A549 (cell line): ENCODE measurements at regions not wholly inside any gene's neighbourhood (a gene's known extent, or its start where the extent isn't known, plus 50 kb on each side); places are given as distances from the start of the nearest gene placed in this dataset.

Experiments used
- ATAC-seq, 2 experiments: fragments of 200-7000 bp in 1 of 2; fragments of >200 bp in 1 of 2; cut with Nextera tagmentation in 1 of 2; cut with Tn5 transposase in 1 of 2; 3 replicates each; pipeline versions ENCODE4 v1.8.0 to v1.9.1; 2018 to 2020; ENCODE audit warnings: mild to moderate bottlenecking in 1 of 2, moderate library complexity in 1 of 2
- CTCF ChIA-PET: fragments of 300-600 bp; sonication (Branson Sonifier 250); formaldehyde crosslinking; extraction: SDS; loops from one replicate; lab custom pipeline; 2021; ENCODE audit warnings: antibody characterized with exemption, inconsistent platforms; lab: Yijun Ruan, JAX
- POLR2A ChIA-PET: fragments of 350-600 bp; formaldehyde crosslinking; extraction: SDS; loops from one replicate; lab custom pipeline; 2021; ENCODE audit warnings: antibody characterized with exemption, inconsistent platforms; lab: Yijun Ruan, JAX
- DNase-seq, 2 experiments: peaks; one replicate each; pipeline versions ENCODE4 v3.0.0 to v3.0.0-alpha.2; 2011 to 2016; ENCODE audit warnings: low read depth in 1 of 2, low spot score in 1 of 2
- FAIRE-seq: peaks from 2 replicates; lab custom pipeline; 2011; peaks lifted over from hg19 to GRCh38; lab: Jason Lieb, UNC
- H3K27ac ChIP-seq, 2 experiments: fragments of >200 bp; sonication (Bioruptor Twin); formaldehyde crosslinking; 3 replicates each; pipeline ENCODE4 v1.5.1; 2016 to 2017
- H3K4me1 ChIP-seq: fragments of >200 bp; sonication (Bioruptor Twin); formaldehyde crosslinking; 3 replicates; pipeline ENCODE4 v1.6.1; 2016
- H3K4me2 ChIP-seq: fragments of >200 bp; sonication (Bioruptor Twin); formaldehyde crosslinking; 3 replicates; pipeline ENCODE4 v1.6.1; 2016
- H3K4me3 ChIP-seq: fragments of >200 bp; sonication (Bioruptor Twin); formaldehyde crosslinking; 3 replicates; pipeline ENCODE4 v1.5.1; 2016
- H3K9me3 ChIP-seq: fragments of >200 bp; sonication (Bioruptor Twin); formaldehyde crosslinking; 3 replicates; pipeline ENCODE4 v1.6.1; 2016
- CBX2 ChIP-seq: fragments of 200-600 bp; sonication (generic); IDR thresholded peaks from 2 replicates; pipeline ENCODE4 v1.6.1; 2016; ENCODE audit warnings: low read depth, mild to moderate bottlenecking, borderline replicate concordance
- CBX8 ChIP-seq: fragments of 200-600 bp; sonication (generic); IDR thresholded peaks from 2 replicates; pipeline ENCODE4 v1.6.1; 2016
- CHD2 ChIP-seq: fragments of 150-350 bp; IDR thresholded peaks from 2 replicates; pipeline ENCODE4 v1.6.1; 2014; ENCODE audit warnings: low read length; ENCODE audit not compliant: partially characterized antibody
- CHD4 ChIP-seq: fragments of 200-600 bp; sonication (generic); IDR thresholded peaks from 2 replicates; pipeline ENCODE4 v1.6.1; 2016; ENCODE audit warnings: antibody characterized with exemption, mild to moderate bottlenecking, borderline replicate concordance
- EHF ChIP-seq: fragments of 250-450 bp; sonication (Bioruptor Pico); IDR thresholded peaks from 2 replicates; pipeline ENCODE4 v1.5.0; 2020; ENCODE audit warnings: mild to moderate bottlenecking
- ELK1 ChIP-seq: fragments of 150-350 bp; IDR thresholded peaks from 2 replicates; pipeline ENCODE4 v1.6.1; 2014; ENCODE audit warnings: low read depth, mild to moderate bottlenecking, low read length
- ESRRA ChIP-seq: fragments of 150-350 bp; IDR thresholded peaks from 2 replicates; pipeline ENCODE4 v1.6.1; 2014; ENCODE audit warnings: mild to moderate bottlenecking, low read length, borderline replicate concordance
- FOSB ChIP-seq: fragments of 250-450 bp; sonication (Bioruptor Pico); IDR thresholded peaks from 2 replicates; pipeline ENCODE4 v1.5.0; 2020; ENCODE audit warnings: mild to moderate bottlenecking, moderate library complexity
- FOXS1 ChIP-seq: fragments of 250-450 bp; sonication (Bioruptor Pico); IDR thresholded peaks from 2 replicates; pipeline ENCODE4 v1.5.0; 2020; ENCODE audit warnings: mild to moderate bottlenecking, moderate library complexity
- GATA3 ChIP-seq: IDR thresholded peaks from 2 replicates; pipeline ENCODE4 v1.6.1; 2012; ENCODE audit warnings: borderline replicate concordance
- HDAC2 ChIP-seq: fragments of 200-600 bp; sonication (generic); IDR thresholded peaks from 2 replicates; pipeline ENCODE4 v1.6.1; 2016
- HEYL ChIP-seq: fragments of 250-450 bp; sonication (Bioruptor Pico); IDR thresholded peaks from 2 replicates; pipeline ENCODE4 v1.8.0; 2021; ENCODE audit warnings: mild to moderate bottlenecking, moderate library complexity
- HOXA7 ChIP-seq: fragments of 250-450 bp; sonication (Bioruptor Pico); IDR thresholded peaks from 2 replicates; pipeline ENCODE4 v1.5.0; 2020; ENCODE audit warnings: mild to moderate bottlenecking, moderate library complexity
- HOXB13 ChIP-seq: fragments of 250-450 bp; sonication (Bioruptor Pico); IDR thresholded peaks from 2 replicates; pipeline ENCODE4 v1.5.0; 2020; ENCODE audit warnings: low read depth, mild to moderate bottlenecking, moderate library complexity
- HOXB5 ChIP-seq: fragments of 250-450 bp; sonication (Bioruptor Pico); IDR thresholded peaks from 2 replicates; pipeline ENCODE4 v1.5.0; 2020; ENCODE audit warnings: mild to moderate bottlenecking, moderate library complexity
- JUNB ChIP-seq: fragments of >200 bp; sonication (Bioruptor Twin); formaldehyde crosslinking; IDR thresholded peaks from 2 replicates; pipeline ENCODE4 v1.6.1; 2016
- KDM5A ChIP-seq: fragments of 200-600 bp; sonication (generic); IDR thresholded peaks from 2 replicates; pipeline ENCODE4 v1.6.1; 2016; ENCODE audit warnings: antibody characterized with exemption, mild to moderate bottlenecking
- MAFK ChIP-seq: fragments of 450-650 bp; IDR thresholded peaks from 2 replicates; pipeline ENCODE4 v1.6.1; 2014; ENCODE audit not compliant: partially characterized antibody
- MYC ChIP-seq: IDR thresholded peaks from 2 replicates; pipeline ENCODE4 v1.6.1; 2012; ENCODE audit warnings: mild to moderate bottlenecking, inconsistent platforms, low read length, improper control_type of control experiment, borderline replicate concordance
- NFE2L2 ChIP-seq: fragments of 150-350 bp; conservative IDR thresholded peaks from 2 replicates; pipeline ENCODE4 v1.6.1; 2014; ENCODE audit warnings: low read length
- NPAS2 ChIP-seq: fragments of 250-450 bp; sonication (Bioruptor Pico); IDR thresholded peaks from 2 replicates; pipeline ENCODE4 v1.8.0; 2022; ENCODE audit warnings: mild to moderate bottlenecking, moderate library complexity, borderline replicate concordance
- NR3C1 ChIP-seq: fragments of >200 bp; sonication (Bioruptor Twin); formaldehyde crosslinking; IDR thresholded peaks from 3 replicates; pipeline ENCODE4 v1.6.1; 2017
- POLR2A ChIP-seq: IDR thresholded peaks from 2 replicates; pipeline ENCODE4 v1.6.1; 2012; ENCODE audit warnings: mild to moderate bottlenecking, low read length
- RAD21 ChIP-seq, 2 experiments: fragments of >200 bp in 1 of 2; sonication (Bioruptor Twin) in 1 of 2; formaldehyde crosslinking in 1 of 2; IDR thresholded peaks in 1 of 2; conservative IDR thresholded peaks in 1 of 2; 2 replicates in 1 of 2; 3 replicates in 1 of 2; pipeline ENCODE4 v1.6.1; 2012 to 2018; ENCODE audit warnings: inconsistent platforms in 1 of 2
- RNF2 ChIP-seq: fragments of 200-600 bp; sonication (generic); IDR thresholded peaks from 2 replicates; pipeline ENCODE4 v1.6.1; 2016; ENCODE audit warnings: low read depth, mild to moderate bottlenecking, antibody characterized with exemption, moderate library complexity, borderline replicate concordance
- TFCP2L1 ChIP-seq: fragments of 250-450 bp; sonication (Bioruptor Pico); IDR thresholded peaks from 2 replicates; pipeline ENCODE4 v1.5.0; 2021; ENCODE audit warnings: mild to moderate bottlenecking
- TP53 ChIP-seq: fragments of 250-450 bp; sonication (Bioruptor Pico); IDR thresholded peaks from 2 replicates; pipeline ENCODE4 v1.5.0; 2021; ENCODE audit warnings: mild to moderate bottlenecking, moderate library complexity
- ZC3H11A ChIP-seq: fragments of 450-650 bp; IDR thresholded peaks from 2 replicates; pipeline ENCODE4 v1.6.1; 2014; ENCODE audit warnings: antibody characterized with exemption, mild to moderate bottlenecking
- ZNF302 ChIP-seq: fragments of 250-450 bp; sonication (Bioruptor Pico); IDR thresholded peaks from 2 replicates; pipeline ENCODE4 v1.9.0; 2021; ENCODE audit warnings: inconsistent platforms, mild to moderate bottlenecking, moderate library complexity
- WGBS: methylation state at CpG from one replicate; pipeline ENCODE4 v1.1.6; 2017; ENCODE audit errors: missing lambda C conversion rate; 5-methylcytosine and 5-hydroxymethylcytosine counted together
- TF ChIP-seq, protein P1 (sequence below): fragments of 250-450 bp; sonication (Bioruptor Pico); IDR thresholded peaks from 2 replicates; pipeline ENCODE4 v1.5.0; 2020; ENCODE audit warnings: low read depth, mild to moderate bottlenecking, moderate library complexity
- TF ChIP-seq, protein P2 (sequence below): fragments of >200 bp; sonication (Bioruptor Twin); formaldehyde crosslinking; IDR thresholded peaks from 2 replicates; pipeline ENCODE4 v1.6.1; 2016

GRCh38 chr22:49226096-49226495 lies 601.6 kb downstream of the BRD1 start:
- no peak overlapping the region for H3K27ac ChIP-seq
- H3K4me1 ChIP-seq, result no peaks in the 10 kb centered on the region
- H3K9me3 ChIP-seq, result no peaks in the 10 kb centered on the region
- no peak overlapping the region for H3K4me2 ChIP-seq
- ChIA-PET POLR2A (no interaction called here), CTCF (no interaction called here)
- FAIRE-seq (no peak), ATAC-seq (no peak), DNase-seq (no peak)
- TF ChIP-seq EHF (CRISPR knock-in tag) (no peak), KDM5A (no peak), ESRRA (no peak), MAFK (no peak), CBX2 (no peak), ZNF302 (no peak), CBX8 (no peak), NR3C1 (no peak)
- WGBS, result 26% methylated on average over 6 of the region's 6 CpGs
- no peak overlapping the region for H3K4me3 ChIP-seq

DNA sequence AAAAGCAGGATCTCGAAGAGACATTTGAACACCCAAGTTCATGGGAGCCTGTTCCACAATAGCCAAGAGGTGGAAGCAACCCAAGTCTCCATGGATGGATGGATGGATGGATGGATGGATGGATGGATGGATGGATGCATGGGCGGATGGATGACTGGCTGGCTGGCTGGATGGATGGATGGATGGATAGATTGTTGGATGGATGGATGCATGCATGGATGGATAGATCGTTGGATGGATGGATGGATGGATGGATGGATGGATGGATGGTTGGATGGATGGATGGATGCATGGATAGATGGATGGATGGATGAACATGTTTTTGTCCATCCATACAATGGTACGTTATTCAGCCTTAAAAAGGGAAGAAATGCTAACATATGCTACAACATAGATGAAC lies 603.4 kb downstream of the BRD1 start:
- no peak for DNase-seq
- TF ChIP-seq, protein P1, sequence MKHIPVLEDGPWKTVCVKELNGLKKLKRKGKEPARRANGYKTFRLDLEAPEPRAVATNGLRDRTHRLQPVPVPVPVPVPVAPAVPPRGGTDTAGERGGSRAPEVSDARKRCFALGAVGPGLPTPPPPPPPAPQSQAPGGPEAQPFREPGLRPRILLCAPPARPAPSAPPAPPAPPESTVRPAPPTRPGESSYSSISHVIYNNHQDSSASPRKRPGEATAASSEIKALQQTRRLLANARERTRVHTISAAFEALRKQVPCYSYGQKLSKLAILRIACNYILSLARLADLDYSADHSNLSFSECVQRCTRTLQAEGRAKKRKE, result no peak
- TF ChIP-seq FOXS1 (CRISPR knock-in tag), result no peak
- TF ChIP-seq ELK1, result no peak
- no peak for TF ChIP-seq JUNB
- TF ChIP-seq GATA3, result no peak
- TF ChIP-seq TP53 (CRISPR knock-in tag), result no peak
- no peak for TF ChIP-seq FOSB (CRISPR knock-in tag)
- TF ChIP-seq MYC, result no peak
- no peak for TF ChIP-seq NFE2L2
- TF ChIP-seq EHF (CRISPR knock-in tag), result no peak
- no peak for TF ChIP-seq RNF2
- TF ChIP-seq RAD21 (conservative IDR thresholded peaks at IDR 0.05 in 1 of 2, IDR thresholded peaks at IDR 0.05 in 1 of 2), result no peak
- no peak for TF ChIP-seq TFCP2L1
- H3K4me1 ChIP-seq, result no peaks in the 10 kb centered on the region
- 0% methylated on average over 4 of the region's 4 CpGs for WGBS
- no peak for FAIRE-seq
- POLR2A ChIA-PET, result no interaction called here
- no peak for ATAC-seq
- no peak overlapping the region for H3K4me3 ChIP-seq
- H3K9me3 ChIP-seq, result 0 out of 3 replicates have a peak, but pooled peaks cover under 1% of the 10 kb centered on the region
- H3K4me2 ChIP-seq, result no peak overlapping the region
- H3K27ac ChIP-seq, result no peak overlapping the region
- CTCF ChIA-PET, result no interaction called here

GRCh38 chr22:49218142-49218541 lies 609.5 kb downstream of the BRD1 start:
- no peak for ATAC-seq
- WGBS, result 48% methylated on average over 12 of the region's 12 CpGs
- TF ChIP-seq ZNF302 (no peak), HOXA7 (CRISPR knock-in tag) (no peak), FOSB (CRISPR knock-in tag) (no peak), HDAC2 (no peak), RNF2 (no peak), HOXB5 (no peak), ZC3H11A (no peak), CBX2 (no peak), TP53 (CRISPR knock-in tag) (no peak), CHD4 (no peak), POLR2A (no peak), EHF (CRISPR knock-in tag) (no peak), NPAS2 (CRISPR knock-in tag) (no peak), HEYL (CRISPR knock-in tag) (no peak), CHD2 (no peak), KDM5A (no peak), HOXB13 (no peak), CBX8 (no peak)
- TF ChIP-seq, protein P2, sequence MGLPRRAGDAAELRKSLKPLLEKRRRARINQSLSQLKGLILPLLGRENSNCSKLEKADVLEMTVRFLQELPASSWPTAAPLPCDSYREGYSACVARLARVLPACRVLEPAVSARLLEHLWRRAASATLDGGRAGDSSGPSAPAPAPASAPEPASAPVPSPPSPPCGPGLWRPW, result no peak

More at GRCh38 chr22:49218142-49218541, 609.5 kb downstream of the BRD1 start:
- Histone ChIP-seq H3K9me3 (peaks cover 19% of the 10 kb centered on the region; the same call in 2 of the 3 replicates), H3K4me2 (no peak overlapping the region), H3K27ac (no peak overlapping the region), H3K4me3 (no peak overlapping the region), H3K4me1 (no peaks in the 10 kb centered on the region)
- ChIA-PET POLR2A (no interaction called here), CTCF (no interaction called here)
- DNase-seq (no peak), FAIRE-seq (no peak)
